ENCODE measurements at regions not wholly inside any gene's neighbourhood (a gene's known extent, or its start where the extent isn't known, plus 50 kb on each side); places are given as distances from the start of the nearest gene placed in this dataset.

- Histone ChIP-seq H3K27me3 (ENCODE audit: control insufficient read depth in 4 of 4, insufficient read depth in 4 of 4, low read length in 3 of 4) (no peaks in the 10 kb centered on the region), H3K36me3 (ENCODE audit: control insufficient read depth in 4 of 4, insufficient read depth in 3 of 4, low read depth in 1 of 4, low read length in 3 of 4) (no peaks in the 10 kb centered on the region), H3K9ac (ENCODE audit: low read depth in 1 of 2, low read length in 2 of 2) (no peak overlapping the region), H3K4me3 (ENCODE audit: low read depth in 1 of 3, low read length in 3 of 3) (no peak overlapping the region), H3K27ac (ENCODE audit: low read depth in 1 of 2, low read length in 2 of 2) (no peak overlapping the region), H3K9me3 (ENCODE audit: control insufficient read depth in 4 of 4, low read length in 3 of 4) (no peaks in the 10 kb centered on the region), H3K4me1 (ENCODE audit: control insufficient read depth in 4 of 4, insufficient read depth in 4 of 4, low read length in 3 of 4) (no peaks in the 10 kb centered on the region)
- TF ChIP-seq YY1 (IDR thresholded peaks at IDR 0.05) (no peak), ATF3 (IDR thresholded peaks at IDR 0.05) (no peak), GABPA (IDR thresholded peaks at IDR 0.05 in 1 of 2, conservative IDR thresholded peaks at IDR 0.05 in 1 of 2) (no peak), SP1 (IDR thresholded peaks at IDR 0.05) (no peak), CTCF (IDR thresholded peaks at IDR 0.05; ENCODE audit: low read depth, low read length, missing input control) (no peak), JUND (IDR thresholded peaks at IDR 0.05) (no peak), HNF4G (IDR thresholded peaks at IDR 0.05) (no peak), FOXA2 (IDR thresholded peaks at IDR 0.05) (no peak), HNF4A (conservative IDR thresholded peaks at IDR 0.05) (no peak), TAF1 (conservative IDR thresholded peaks at IDR 0.05) (no peak), ZBTB33 (IDR thresholded peaks at IDR 0.05) (no peak), RAD21 (IDR thresholded peaks at IDR 0.05) (no peak), NR2F2 (IDR thresholded peaks at IDR 0.05) (no peak), REST (IDR thresholded peaks at IDR 0.05) (no peak), RXRA (IDR thresholded peaks at IDR 0.05) (no peak), FOXA1 (IDR thresholded peaks at IDR 0.05) (no peak), EGR1 (IDR thresholded peaks at IDR 0.05; ENCODE audit: low read depth in 2 of 2) (no peak), MAX (IDR thresholded peaks at IDR 0.05) (no peak)
- 76% methylated on average over 7 of the region's 7 CpGs for WGBS
- DNase-seq (ENCODE audit: low spot score) = no peak
These were observed 338.2 kb upstream of the PREP start for GRCh38 chr6:105740946-105741645.
